NCI-H2029 treated with DMSO at 0.1 percent for 48 hours (cell line): ENCODE measurements at regions not wholly inside any gene's neighbourhood (a gene's known extent, or its start where the extent isn't known, plus 50 kb on each side); places are given as distances from the start of the nearest gene placed in this dataset.
A peak's percentile ranks its signal among the peaks of the same experiment; 100 is the strongest.

Experiments
- DNase-seq: peaks from one replicate; lab custom pipeline; 2025; lab: John Stamatoyannopoulos, UW

DNA sequence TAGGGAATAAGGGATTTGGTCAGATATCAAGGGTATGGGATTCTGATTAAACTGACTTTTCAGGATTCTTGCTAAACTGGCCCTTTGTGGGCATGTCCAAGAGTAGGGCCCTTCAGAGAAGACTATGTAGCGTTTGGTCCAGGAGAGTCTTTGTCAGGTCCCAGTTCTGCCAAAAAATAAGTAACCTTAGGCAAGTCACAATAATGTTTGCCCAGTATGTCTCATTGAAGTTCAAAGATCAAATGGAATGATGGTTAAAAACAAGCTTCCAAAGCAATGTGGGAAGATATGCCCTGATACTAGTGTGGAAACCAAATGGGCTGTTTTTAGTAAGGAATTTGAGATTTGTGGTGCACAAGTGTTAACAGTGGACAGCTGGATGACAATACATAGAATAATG, 454.4 kb downstream of the WDR72 start:
- DNase-seq = no peak

GRCh38 chr15:53297828-53298227, 461.6 kb downstream of the WDR72 start:
- DNase-seq = peak; percentile 3

DNA sequence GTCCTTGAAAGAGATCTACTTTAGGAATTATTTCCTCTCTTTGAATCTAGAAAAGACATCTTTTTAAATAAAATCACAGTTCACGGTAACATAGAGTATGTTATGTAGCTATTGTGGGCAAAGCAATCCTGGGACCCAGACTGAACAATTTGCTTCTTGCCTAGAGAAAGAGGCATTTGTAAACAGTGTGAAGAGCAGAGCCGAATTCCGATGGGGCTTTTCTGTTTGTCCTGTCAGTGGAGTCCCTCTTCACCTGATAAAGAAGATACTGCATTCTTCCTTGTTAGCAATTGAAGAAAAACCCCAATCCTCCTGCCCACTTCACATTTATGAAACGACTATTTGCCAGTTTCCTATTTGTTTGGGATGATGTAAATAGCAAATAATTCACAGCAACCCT, 462.9 kb downstream of the WDR72 start:
- DNase-seq = no peak

GRCh38 chr15:53295574-53295973, 463.9 kb downstream of the WDR72 start:
- DNase-seq = peak; percentile 7

DNA sequence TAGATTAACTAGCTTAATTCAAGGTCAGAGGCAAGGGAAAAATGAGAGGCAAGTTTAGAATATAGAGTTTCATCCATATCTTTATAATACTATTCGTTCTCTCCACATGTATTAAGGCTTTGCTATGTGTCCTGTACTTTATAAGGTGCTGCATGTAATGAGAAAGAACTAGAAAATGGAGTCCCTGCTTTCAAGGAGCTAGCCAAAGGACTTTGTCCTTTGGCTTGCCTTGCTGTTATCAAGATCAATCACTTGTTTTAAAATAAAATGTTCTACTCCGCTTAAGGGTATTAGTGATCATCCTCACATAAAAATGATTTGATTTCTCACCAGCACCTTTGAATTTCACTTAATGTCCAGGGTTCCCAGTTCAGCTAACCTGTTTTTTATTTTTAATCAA, 470.9 kb downstream of the WDR72 start:
- DNase-seq = no peak

DNA sequence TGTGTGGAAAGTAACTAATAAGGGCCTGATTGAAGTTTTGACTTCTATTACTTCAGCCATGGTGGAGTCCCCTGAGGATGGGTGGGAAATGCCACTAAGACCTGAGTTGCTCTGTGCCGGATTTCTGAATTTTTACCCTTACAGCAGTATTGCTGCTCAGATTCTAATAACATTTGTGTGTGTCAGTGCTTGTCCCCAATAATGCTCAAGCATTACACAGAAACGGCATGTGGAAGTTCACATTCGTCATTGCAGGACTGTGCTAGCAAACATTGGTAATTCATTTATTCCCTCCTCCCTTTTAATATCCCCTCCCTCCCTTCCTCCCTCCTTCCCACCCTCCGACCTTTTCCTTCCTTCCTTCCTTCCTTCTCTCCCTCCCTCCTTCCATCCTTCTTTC, 484.5 kb upstream of the ONECUT1 start:
- DNase-seq = no peak

- no peak for DNase-seq
Measured at GRCh38 chr15:53272116-53272515, 482.0 kb upstream of the ONECUT1 start.

GRCh38 chr15:53266176-53266575, 476.0 kb upstream of the ONECUT1 start:
- DNase-seq = no peak

- DNase-seq = no peak
Measured at GRCh38 chr15:53260647-53261046, 470.5 kb upstream of the ONECUT1 start.

DNA sequence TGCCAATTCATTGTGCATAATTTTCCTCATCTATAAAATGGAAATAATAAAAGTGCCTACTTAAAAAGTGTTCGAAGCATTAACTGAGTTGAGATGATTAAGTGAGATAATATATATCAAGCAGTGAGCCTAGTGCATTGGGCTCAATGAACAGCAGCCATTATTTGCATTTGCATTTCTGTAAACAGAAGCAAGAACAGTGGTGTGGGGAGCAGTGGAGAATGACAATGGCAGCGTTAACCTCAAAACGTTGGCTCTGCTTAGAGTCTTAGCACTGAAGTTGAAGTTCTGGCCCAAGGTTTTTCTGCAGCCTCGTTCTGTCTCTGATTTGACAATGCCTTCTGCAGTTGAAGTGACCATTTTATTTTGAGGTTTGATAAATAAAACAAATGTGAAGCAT, 466.3 kb upstream of the ONECUT1 start:
- no peak for DNase-seq

GRCh38 chr15:53256043-53256442, 465.9 kb upstream of the ONECUT1 start:
- no peak for DNase-seq

DNA sequence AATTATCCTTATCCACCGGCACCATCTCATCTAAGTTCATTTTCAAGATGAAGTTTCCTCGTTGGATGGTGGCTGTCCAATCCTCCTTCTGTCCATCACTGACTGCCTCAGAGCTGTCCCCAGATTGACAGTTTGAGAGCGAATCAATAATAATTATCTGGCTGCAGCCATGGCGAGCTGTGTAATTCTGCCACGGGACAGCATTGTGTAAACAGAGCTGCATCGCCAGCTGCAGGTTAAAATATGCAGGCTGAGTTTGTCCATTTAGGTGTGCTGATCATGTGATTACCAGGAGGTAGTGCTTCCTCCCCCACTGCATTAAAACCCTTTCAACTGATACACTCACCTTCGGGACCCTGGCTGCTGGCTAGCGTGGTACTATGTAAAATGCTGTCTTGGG, 461.9 kb upstream of the ONECUT1 start:
- no peak for DNase-seq

DNA sequence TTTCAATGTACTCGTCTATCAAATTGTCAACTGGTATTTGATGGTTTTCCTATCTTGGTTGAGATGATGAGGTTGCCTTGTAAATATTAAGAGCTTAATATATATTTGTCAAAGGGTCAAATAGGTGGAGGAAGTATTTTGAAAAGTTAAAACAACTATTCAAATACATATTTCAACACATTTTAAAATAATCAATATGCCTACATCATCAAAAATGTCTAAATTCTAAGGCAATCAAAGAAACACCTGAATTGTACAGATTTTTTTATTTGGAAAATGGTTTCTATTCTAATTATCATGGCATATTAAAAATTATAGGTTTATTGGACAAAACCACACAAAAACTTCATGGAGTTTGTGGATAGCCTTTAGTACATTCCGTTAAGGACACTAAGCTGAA, 461.4 kb upstream of the ONECUT1 start:
- DNase-seq = no peak

DNA sequence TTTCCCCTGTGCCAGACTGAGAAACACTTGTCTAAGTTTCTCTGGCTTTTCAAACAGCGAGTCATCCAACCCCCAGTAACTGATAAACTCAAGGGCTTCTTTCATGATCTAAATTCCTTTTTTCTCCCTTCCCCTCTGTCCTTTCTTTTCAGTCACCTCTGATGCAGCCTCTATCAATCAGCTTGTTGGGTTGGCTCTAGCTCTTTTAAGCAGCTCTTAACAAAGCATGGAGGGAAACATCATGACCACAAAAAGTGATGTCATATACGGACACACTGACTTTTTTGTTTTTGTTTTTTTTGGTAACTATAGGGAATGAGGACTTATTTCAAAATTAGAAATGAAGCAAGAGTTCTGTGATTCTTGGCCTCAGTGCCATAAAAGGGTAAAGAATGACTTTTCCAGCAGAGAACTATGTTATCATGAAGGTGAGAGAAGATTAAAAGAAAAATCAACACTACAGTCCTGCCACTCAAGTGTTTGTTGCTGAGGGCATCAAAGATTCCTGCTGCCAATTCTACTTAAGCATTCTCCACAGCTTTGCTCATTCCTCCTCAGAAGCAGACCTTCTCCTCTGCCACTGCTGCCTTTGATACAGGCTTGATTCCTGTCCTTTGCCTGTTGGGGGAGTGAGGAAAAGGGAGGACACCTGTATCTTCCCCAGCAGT, 457.0 kb upstream of the ONECUT1 start:
- no peak for DNase-seq

GRCh38 chr15:53246404-53246803, 456.3 kb upstream of the ONECUT1 start:
- DNase-seq = no peak

GRCh38 chr15:53233801-53234200, 443.7 kb upstream of the ONECUT1 start:
- no peak for DNase-seq

- no peak for DNase-seq
Measured at GRCh38 chr15:53230473-53230872, 440.3 kb upstream of the ONECUT1 start.

- no peak for DNase-seq
Measured at GRCh38 chr15:53226559-53226958, 436.4 kb upstream of the ONECUT1 start.

DNA sequence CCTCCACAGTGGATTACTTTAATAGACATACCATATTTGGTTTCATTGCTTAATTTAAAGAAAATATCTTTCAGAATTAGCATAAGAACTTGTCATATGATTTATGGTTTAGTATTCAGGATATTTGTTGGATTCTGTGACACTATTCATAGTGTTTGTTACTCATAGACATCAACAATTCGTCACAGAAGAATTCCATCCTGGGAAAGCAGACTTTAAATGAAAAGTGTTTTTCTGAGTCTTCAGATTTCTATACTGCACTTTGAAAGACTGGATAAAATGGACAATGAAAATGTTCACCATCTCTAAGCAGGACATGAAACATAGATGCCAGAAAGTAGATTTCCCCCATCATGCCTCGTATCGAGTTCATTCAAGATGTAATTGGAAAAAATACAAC, 435.6 kb upstream of the ONECUT1 start:
- DNase-seq = no peak

DNA sequence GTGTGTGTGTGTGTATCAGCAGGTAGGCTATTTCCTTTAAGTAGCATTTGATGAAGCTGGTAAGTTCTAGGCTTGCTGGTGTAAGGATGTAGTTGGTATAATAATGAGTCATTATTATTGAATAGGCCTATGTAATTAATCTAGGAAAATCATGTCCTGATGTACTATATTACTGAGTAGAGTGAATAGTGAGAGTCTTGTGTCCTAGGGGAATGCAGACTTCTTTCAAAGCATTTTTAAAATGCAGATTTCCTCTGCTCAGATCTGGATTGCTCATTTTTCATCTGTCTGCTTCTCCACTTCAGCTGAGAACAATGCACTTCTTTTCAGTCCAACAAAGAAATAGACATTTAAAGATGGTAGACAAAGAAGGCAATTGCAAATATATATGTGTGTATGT, 434.2 kb upstream of the ONECUT1 start:
- DNase-seq = no peak

DNA sequence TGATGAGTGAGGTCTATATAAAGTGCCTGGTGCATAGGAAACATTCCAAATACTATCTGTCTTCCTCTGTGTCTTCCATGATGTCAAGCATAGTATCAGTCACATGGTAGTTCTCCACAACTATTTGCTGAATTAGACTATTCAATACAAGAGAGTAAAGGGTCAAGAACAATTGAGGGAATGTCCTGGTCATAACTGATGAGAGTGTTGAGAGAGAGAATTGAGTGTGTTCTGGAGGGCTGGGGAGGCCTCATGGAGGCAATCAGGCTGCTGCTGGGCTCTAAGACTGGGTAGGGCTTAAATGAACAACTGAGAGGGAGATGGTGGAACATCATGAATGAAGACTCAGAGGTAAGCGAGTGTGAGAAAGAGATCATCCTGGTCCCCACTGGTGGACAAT, 433.7 kb upstream of the ONECUT1 start:
- DNase-seq = no peak

- DNase-seq = no peak
Measured at GRCh38 chr15:53218666-53219580, 428.8 kb upstream of the ONECUT1 start.

- DNase-seq = no peak
Measured at GRCh38 chr15:53216036-53216435, 425.9 kb upstream of the ONECUT1 start.

DNA sequence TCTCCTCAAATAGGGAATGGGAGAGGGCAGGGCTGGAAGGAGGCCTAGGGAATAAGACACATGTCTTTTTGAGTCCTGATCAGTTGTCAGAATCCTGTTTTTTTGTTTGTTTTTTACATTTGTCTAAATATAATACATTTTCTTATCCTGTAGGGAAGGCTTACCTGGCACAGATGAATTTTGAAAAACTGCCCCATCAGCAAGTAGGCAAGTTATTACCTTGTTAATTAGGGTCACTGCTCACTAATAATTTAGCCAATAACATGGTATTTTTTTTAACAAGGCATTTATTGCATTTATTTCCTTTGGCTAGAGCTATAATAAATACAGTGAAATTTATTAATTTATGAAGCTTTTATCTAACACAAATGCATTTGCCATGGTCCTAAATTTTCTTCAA, 423.2 kb upstream of the ONECUT1 start:
- no peak for DNase-seq
